ENCODE measurements at regions not wholly inside any gene's neighbourhood (a gene's known extent, or its start where the extent isn't known, plus 50 kb on each side); places are given as distances from the start of the nearest gene placed in this dataset.

DNA sequence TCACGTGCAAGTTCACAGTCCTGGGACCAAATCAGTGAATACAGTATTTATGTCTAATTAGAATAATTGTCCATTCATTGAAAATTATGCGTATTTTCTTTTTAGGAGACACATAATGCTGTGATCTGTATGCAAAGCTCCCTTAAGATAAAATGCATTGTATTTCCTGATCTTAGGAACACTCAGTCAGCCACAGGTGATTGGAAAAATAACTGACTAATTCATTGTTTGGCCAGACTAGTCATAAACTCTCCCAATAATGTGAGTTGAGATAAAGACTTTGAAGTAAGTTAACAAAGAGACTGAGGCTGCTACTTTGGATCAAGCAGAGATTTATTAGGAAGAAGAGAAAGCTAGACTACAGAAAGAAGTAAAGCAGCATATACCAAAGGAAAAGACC lies 182.2 kb downstream of the GNAI1 start:
- DNase-seq: no peak
- no peak for ATAC-seq
- Histone ChIP-seq H3K9me3 (no peaks in the 10 kb centered on the region), H3K4me1 (no peaks in the 10 kb centered on the region), H3K27me3 (no peaks in the 10 kb centered on the region), H3K4me3 (no peak overlapping the region), H3K27ac (no peak overlapping the region), H3K36me3 (no peaks in the 10 kb centered on the region)
- no peak for TF ChIP-seq POLR2A (IDR thresholded peaks at IDR 0.05)
- intact Hi-C loops (cut with DNase I; ENCODE audit: low total_unique reads): no loop called here
- in situ Hi-C loops (cut with MboI; ENCODE audit: low sequenced_read_pairs in 4 of 4): no loop called here

DNA sequence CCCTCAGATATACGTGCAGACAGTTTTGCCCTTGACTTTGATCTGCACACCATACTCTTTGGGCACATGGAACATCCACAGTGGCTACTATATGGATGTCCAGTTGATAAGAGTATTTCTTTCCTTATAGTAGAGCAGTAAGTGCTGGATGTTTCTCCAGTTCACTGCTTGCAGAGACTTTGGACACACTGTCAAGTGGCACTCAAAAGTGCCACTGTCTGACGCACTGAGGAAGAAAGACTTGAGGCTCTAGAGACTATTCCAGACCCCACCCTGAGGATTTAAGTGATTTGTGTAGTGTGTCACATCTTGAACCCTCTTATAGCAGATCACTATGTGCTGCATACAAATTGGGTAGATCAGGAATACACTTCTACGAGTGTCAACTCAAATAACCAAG lies 179.1 kb downstream of the GNAI1 start:
- no peak for ATAC-seq
- intact Hi-C loops (cut with DNase I; ENCODE audit: low total_unique reads) (no loop called here), in situ Hi-C loops (cut with MboI; ENCODE audit: low sequenced_read_pairs in 4 of 4) (no loop called here)
- no peak overlapping the region for H3K27ac ChIP-seq
- DNase-seq: no peak
- no peak for TF ChIP-seq POLR2A (IDR thresholded peaks at IDR 0.05)
- no peak for TF ChIP-seq CTCF (IDR thresholded peaks at IDR 0.05 in 4 of 5, conservative IDR thresholded peaks at IDR 0.05 in 1 of 5)
- no peaks in the 10 kb centered on the region for H3K27me3 ChIP-seq
- H3K9me3 ChIP-seq: no peaks in the 10 kb centered on the region
- H3K36me3 ChIP-seq: no peaks in the 10 kb centered on the region
- H3K4me3 ChIP-seq: no peak overlapping the region
- H3K4me1 ChIP-seq: no peaks in the 10 kb centered on the region

DNA sequence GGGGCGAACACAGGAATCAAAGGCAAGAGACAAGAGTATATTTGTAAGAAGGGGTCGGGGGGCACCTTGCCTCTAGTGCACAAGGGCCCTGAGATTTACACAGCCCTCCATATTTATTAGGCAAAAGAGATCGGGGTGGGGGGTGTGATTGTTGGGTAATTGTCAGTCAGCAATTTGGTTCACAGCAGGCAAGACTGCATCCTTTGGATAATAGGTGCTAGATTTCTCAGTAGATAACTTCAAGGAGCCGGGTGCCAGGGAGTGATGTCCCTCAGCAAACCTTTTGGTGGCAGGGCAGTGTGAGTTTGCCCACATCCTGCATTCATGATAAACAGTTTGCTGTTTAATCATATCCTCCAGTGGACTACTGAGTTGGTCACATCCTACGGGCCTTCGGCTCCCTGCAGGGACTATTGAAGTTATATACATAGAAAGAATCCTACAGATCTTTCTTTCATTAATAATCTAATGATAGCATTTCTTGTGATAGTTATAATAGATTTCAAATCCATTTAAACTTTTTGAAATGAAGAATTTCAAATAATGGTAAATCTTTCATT lies 178.5 kb downstream of the GNAI1 start:
- no peak for TF ChIP-seq POLR2A (IDR thresholded peaks at IDR 0.05)
- TF ChIP-seq CTCF (IDR thresholded peaks at IDR 0.05 in 4 of 5, conservative IDR thresholded peaks at IDR 0.05 in 1 of 5): no peak
- no peaks in the 10 kb centered on the region for H3K27me3 ChIP-seq
- H3K9me3 ChIP-seq: no peaks in the 10 kb centered on the region
- in situ Hi-C loops (cut with MboI; ENCODE audit: low sequenced_read_pairs in 4 of 4): no loop called here
- DNase-seq: no peak
- H3K4me1 ChIP-seq: no peaks in the 10 kb centered on the region
- no peak for ATAC-seq
- intact Hi-C loops (cut with DNase I; ENCODE audit: low total_unique reads): no loop called here
- no peak overlapping the region for H3K27ac ChIP-seq
- no peak overlapping the region for H3K4me3 ChIP-seq
- no peaks in the 10 kb centered on the region for H3K36me3 ChIP-seq

- TF ChIP-seq CTCF (IDR thresholded peaks at IDR 0.05 in 4 of 5, conservative IDR thresholded peaks at IDR 0.05 in 1 of 5) (no peak), POLR2A (IDR thresholded peaks at IDR 0.05) (no peak)
- no peaks in the 10 kb centered on the region for H3K36me3 ChIP-seq
- intact Hi-C loops (cut with DNase I; ENCODE audit: low total_unique reads) (no loop called here), in situ Hi-C loops (cut with MboI; ENCODE audit: low sequenced_read_pairs in 4 of 4) (no loop called here)
- H3K27ac ChIP-seq: no peak overlapping the region
- H3K4me3 ChIP-seq: no peak overlapping the region
- H3K9me3 ChIP-seq: no peaks in the 10 kb centered on the region
- H3K4me1 ChIP-seq: peaks cover 0 to 4% of the 10 kb centered on the region in 2 donors
- no peaks in the 10 kb centered on the region for H3K27me3 ChIP-seq
- ATAC-seq: no peak
- DNase-seq: no peak
Measured at GRCh38 chr7:80312139-80312661, 177.6 kb downstream of the GNAI1 start.

GRCh38 chr7:80311313-80311712 lies 176.7 kb downstream of the GNAI1 start:
- intact Hi-C loops (cut with DNase I; ENCODE audit: low total_unique reads): no loop called here
- peaks cover 0 to 4% of the 10 kb centered on the region in 2 donors for H3K4me1 ChIP-seq
- H3K27me3 ChIP-seq: no peaks in the 10 kb centered on the region
- no peak for DNase-seq
- H3K4me3 ChIP-seq: no peak overlapping the region
- no peak overlapping the region for H3K27ac ChIP-seq
- H3K36me3 ChIP-seq: no peaks in the 10 kb centered on the region
- in situ Hi-C loops (cut with MboI; ENCODE audit: low sequenced_read_pairs in 4 of 4): no loop called here
- TF ChIP-seq POLR2A (IDR thresholded peaks at IDR 0.05) (no peak), CTCF (IDR thresholded peaks at IDR 0.05 in 4 of 5, conservative IDR thresholded peaks at IDR 0.05 in 1 of 5) (no peak)
- no peaks in the 10 kb centered on the region for H3K9me3 ChIP-seq
- no peak for ATAC-seq

Measured in gastrocnemius medialis (tissue), 4 donors.